HFFc6 (cell line): ENCODE measurements at regions not wholly inside any gene's neighbourhood (a gene's known extent, or its start where the extent isn't known, plus 50 kb on each side); places are given as distances from the start of the nearest gene placed in this dataset.
"Not testable (repeated sequence)": the region's sequence is repeated elsewhere in the genome, so short reads cannot be mapped to it uniquely, and the experiment has no call there.

Source experiments
- DNase-seq: peaks from one replicate; pipeline ENCODE4 v3.0.0-alpha.2; 2018
- H3K27ac Mint-ChIP-seq: 2 replicates; pipeline ENCODE4 v1.8.0; 2020; ENCODE audit warnings: mild to moderate bottlenecking, mixed read lengths
- H3K27me3 Mint-ChIP-seq: 2 replicates; pipeline ENCODE4 v1.8.0; 2021; ENCODE audit warnings: mild to moderate bottlenecking, moderate library complexity, mixed read lengths; ENCODE audit not compliant: insufficient read depth
- H3K36me3 Mint-ChIP-seq: 2 replicates; pipeline ENCODE4 v1.8.0; 2021; ENCODE audit warnings: low read depth, mixed read lengths
- H3K4me1 Mint-ChIP-seq: 2 replicates; pipeline ENCODE4 v1.8.0; 2020; ENCODE audit warnings: low read depth, mixed read lengths
- H3K4me3 Mint-ChIP-seq: 2 replicates; pipeline ENCODE4 v1.8.0; 2020; ENCODE audit warnings: mild to moderate bottlenecking, moderate library complexity, mixed read lengths
- H3K9me3 Mint-ChIP-seq: 2 replicates; pipeline ENCODE4 v1.8.0; 2020; ENCODE audit warnings: mild to moderate bottlenecking, mixed read lengths
- TF ChIP-seq, protein P1 (sequence below): fragments of 200-600 bp; sonication (generic); IDR thresholded peaks from 2 replicates; pipeline ENCODE4 v1.5.0; 2021; ENCODE audit warnings: antibody characterized with exemption, mild to moderate bottlenecking

DNA sequence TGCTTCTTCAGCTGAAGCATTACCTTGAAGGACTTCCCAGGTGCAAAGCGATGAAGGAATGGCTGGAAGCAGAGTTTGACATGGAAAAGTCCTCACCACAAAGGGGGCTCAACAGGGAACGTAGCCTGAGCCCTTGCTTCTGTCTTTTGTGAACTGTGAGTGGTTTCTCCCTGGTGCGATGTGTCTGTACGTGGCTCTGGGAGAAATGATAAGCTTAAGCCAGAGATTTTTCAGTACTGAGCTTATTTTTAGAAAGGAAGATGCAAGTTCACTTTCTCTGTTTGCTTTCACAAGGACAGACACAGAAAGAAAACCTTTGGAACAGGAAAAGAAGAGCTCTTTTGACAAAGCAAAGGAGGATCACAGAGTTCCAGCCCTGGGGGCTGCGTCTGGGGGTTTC lies 79.4 kb downstream of the DACT2 start:
- H3K9me3 Mint-ChIP-seq, result peaks cover 41% of the 10 kb centered on the region
- no peak for DNase-seq
- no peak overlapping the region for H3K4me3 Mint-ChIP-seq
- no peaks in the 10 kb centered on the region for H3K4me1 Mint-ChIP-seq
- TF ChIP-seq, protein P1, sequence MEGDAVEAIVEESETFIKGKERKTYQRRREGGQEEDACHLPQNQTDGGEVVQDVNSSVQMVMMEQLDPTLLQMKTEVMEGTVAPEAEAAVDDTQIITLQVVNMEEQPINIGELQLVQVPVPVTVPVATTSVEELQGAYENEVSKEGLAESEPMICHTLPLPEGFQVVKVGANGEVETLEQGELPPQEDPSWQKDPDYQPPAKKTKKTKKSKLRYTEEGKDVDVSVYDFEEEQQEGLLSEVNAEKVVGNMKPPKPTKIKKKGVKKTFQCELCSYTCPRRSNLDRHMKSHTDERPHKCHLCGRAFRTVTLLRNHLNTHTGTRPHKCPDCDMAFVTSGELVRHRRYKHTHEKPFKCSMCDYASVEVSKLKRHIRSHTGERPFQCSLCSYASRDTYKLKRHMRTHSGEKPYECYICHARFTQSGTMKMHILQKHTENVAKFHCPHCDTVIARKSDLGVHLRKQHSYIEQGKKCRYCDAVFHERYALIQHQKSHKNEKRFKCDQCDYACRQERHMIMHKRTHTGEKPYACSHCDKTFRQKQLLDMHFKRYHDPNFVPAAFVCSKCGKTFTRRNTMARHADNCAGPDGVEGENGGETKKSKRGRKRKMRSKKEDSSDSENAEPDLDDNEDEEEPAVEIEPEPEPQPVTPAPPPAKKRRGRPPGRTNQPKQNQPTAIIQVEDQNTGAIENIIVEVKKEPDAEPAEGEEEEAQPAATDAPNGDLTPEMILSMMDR, result no peak
- no peaks in the 10 kb centered on the region for H3K36me3 Mint-ChIP-seq
- no peaks in the 10 kb centered on the region; the same call in none of the 2 replicates for H3K27me3 Mint-ChIP-seq
- no peak overlapping the region for H3K27ac Mint-ChIP-seq

DNA sequence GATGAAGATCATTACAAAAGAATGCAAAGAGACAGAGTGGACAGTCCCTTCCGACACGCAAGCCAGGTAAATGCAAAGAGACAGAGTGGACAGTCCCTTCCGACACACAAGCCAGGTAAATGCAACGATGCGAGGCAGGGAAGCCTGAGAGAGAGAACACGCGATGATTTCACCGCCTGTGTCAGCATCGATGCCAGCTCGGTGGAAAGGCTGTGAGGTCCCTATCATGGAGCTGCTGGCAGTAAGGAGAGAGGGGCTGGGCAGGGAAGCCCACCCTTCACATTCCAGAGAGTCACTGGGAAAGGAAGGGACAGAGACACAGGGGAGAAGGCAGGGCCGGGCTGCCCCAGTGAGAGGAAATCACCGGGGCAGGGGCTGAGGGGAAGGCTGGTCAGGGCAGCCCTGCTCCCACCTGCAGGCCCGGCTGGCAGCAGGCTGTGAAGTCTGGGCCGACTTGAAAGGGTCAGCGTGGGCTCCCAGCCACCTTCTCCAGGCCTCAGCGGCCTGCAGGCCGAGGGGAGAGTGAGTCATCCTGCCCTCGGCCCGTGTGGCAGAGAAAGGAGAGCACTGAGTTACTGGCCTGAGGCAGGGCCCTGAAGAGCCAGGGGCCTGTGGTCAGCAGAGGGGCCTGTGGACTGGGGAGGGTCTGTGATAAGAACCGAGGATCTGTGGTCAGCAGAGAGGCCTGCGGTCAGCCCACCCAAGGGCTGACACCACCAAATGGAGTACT lies 80.4 kb downstream of the DACT2 start:
- Mint-ChIP-seq H3K4me1 (no peaks in the 10 kb centered on the region), H3K27ac (no peak overlapping the region), H3K27me3 (no peaks in the 10 kb centered on the region; the same call in none of the 2 replicates), H3K9me3 (peaks cover 32% of the 10 kb centered on the region), H3K4me3 (no peak overlapping the region), H3K36me3 (no peaks in the 10 kb centered on the region)
- TF ChIP-seq, protein P1, result no peak
- DNase-seq, result no peak

DNA sequence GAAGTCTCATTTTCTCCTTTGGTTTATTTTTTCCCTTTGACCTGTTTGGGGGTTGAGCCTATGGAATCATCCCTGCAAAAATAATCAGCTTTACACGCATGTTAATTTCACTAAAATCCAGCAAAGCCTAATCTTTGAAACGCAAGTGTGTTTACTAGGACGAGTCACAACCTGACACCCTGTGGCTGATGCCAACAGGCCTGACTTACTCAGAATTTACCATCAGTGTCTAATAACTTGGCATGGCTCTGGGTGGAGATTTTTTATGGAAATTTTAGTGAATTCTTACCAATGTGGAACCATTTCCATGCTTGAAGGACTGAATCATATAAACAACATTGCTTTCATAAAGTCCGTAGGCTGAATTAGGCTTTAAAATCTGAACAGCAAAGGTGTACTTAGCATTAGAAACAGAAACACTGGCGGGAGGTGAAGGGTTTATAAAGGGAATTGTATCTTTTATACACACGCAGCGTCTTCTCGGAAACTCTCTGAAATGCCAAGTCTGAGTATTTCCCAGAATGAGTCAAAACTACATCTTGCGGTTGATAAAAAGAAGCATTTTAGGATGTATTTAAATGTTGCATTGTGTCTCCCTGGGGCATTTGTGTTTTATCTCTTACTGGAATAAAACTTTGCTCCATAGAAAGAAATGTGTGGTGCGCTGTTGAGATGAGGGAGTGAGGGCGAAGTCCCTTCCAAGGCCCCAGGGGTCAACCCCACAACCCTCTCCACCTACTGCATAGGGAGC lies 81.2 kb downstream of the DACT2 start:
- no peak for DNase-seq
- no peaks in the 10 kb centered on the region; the same call in none of the 2 replicates for H3K27me3 Mint-ChIP-seq
- no peak overlapping the region for H3K27ac Mint-ChIP-seq
- TF ChIP-seq, protein P1, result no peak
- no peaks in the 10 kb centered on the region for H3K4me1 Mint-ChIP-seq
- no peak overlapping the region for H3K4me3 Mint-ChIP-seq
- no peaks in the 10 kb centered on the region for H3K36me3 Mint-ChIP-seq
- H3K9me3 Mint-ChIP-seq, result peaks cover 30% of the 10 kb centered on the region

DNA sequence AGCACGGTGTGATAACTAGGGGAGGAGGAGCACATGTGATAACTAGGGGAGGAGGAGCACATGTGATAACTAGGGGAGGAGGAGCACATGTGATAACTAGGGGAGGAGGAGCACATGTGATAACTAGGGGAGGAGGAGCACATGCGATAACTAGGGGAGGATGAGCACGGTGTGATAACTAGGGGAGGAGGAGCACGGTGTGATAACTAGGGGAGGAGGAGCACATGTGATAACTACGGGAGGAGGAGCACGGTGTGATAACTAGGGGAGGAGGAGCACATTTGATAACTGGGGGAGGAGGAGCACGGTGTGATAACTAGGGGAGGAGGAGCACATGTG lies 85.7 kb downstream of the DACT2 start:
- H3K4me1 Mint-ChIP-seq, H3K27me3 Mint-ChIP-seq, H3K36me3 Mint-ChIP-seq, DNase-seq, H3K27ac Mint-ChIP-seq, H3K4me3 Mint-ChIP-seq: not testable (repeated sequence)
- H3K9me3 Mint-ChIP-seq, result peaks cover 15% of the 10 kb centered on the region

DNA sequence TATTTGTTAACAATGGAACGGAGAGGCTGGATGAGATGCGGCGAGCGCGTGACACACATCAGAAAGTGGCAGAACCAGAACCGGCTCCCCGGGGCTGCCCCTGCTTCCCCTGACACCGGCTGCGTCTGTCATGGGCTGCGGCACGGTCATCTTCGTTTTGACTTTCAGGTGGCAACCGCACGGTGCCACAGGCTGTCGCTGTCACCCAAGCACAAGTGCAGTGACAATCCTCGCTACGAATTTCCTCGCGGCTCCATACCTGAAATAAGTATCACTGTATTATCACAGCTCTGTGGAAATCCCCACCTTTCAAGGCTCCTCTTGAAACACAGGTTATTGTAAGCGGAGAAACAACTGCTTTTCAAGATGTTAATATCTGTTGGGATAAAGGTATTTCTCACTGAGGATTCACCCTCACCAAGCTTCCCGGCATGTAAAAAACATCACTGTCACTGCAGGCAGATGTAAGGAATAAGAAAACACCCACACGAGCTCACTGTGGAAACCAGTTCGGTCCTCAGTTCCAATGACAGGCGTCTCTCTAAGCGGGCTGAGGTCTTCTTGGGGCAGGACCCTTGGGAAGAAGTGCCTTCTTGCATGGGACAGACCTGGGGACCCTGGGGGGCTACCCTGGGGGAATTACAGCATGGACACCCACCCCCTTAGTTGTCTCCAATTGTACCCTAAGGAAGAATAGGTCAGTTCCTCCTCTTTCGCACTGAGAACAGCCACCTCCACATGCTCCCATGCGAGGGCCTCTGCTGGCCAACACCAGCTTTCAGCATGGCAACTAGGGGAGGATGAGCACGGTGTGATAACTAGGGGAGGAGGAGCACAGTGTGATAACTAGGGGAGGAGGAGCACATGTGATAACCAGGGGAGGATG lies 86.3 kb downstream of the DACT2 start:
- H3K4me1 Mint-ChIP-seq, result no peaks in the 10 kb centered on the region
- peaks cover 2% of the 10 kb centered on the region; the same call in 1 of the 2 replicates for H3K27me3 Mint-ChIP-seq
- TF ChIP-seq, protein P1, result no peak
- no peaks in the 10 kb centered on the region; the same call in 1 of the 2 replicates for H3K36me3 Mint-ChIP-seq
- H3K9me3 Mint-ChIP-seq, result peaks cover 13% of the 10 kb centered on the region
- no peak for DNase-seq
- H3K4me3 Mint-ChIP-seq, result no peak overlapping the region
- no peak overlapping the region for H3K27ac Mint-ChIP-seq
